Gastroesophageal sphincter (tissue), 4 donors: ENCODE measurements at regions not wholly inside any gene's neighbourhood (a gene's known extent, or its start where the extent isn't known, plus 50 kb on each side); places are given as distances from the start of the nearest gene placed in this dataset.
A peak's percentile ranks its signal among the peaks of the same experiment; 100 is the strongest.
"Not testable (repeated sequence)": the region's sequence is repeated elsewhere in the genome, so short reads cannot be mapped to it uniquely, and the experiment has no call there.

ENCODE experiments used
- ATAC-seq: fragments of 150-250 bp; one replicate; pipeline ENCODE4 v1.9.1; 2016; ENCODE audit warnings: mild to moderate bottlenecking, moderate library complexity
- H3K27ac ChIP-seq, 4 donors: fragments of 200-600 bp; sonication (generic) in 3 of 4; 1 replicate in 3 of 4; 2 replicates in 1 of 4; pipeline ENCODE4 v1.5.1; 2016 to 2019
- H3K27me3 ChIP-seq: fragments of 200-600 bp; sonication (generic); one replicate; pipeline ENCODE4 v1.5.1; 2019
- H3K36me3 ChIP-seq, 2 donors: fragments of 200-600 bp; sonication (generic); one replicate each; pipeline ENCODE4 v1.5.1; 2019; ENCODE audit warnings: control low read depth in 1 of 2
- H3K4me1 ChIP-seq, 3 donors: fragments of 200-600 bp; sonication (generic); 1 replicate in 2 of 3; 2 replicates in 1 of 3; pipeline ENCODE4 v1.5.1; 2016 to 2019; ENCODE audit warnings: control low read depth in 2 of 3
- H3K4me3 ChIP-seq, 2 donors: fragments of 200-600 bp; sonication (generic); one replicate each; pipeline ENCODE4 v1.5.1; 2019; ENCODE audit warnings: mild to moderate bottlenecking in 1 of 2, moderate library complexity in 1 of 2
- H3K9me3 ChIP-seq, 3 donors: fragments of 200-600 bp; sonication (generic); one replicate each; pipeline ENCODE4 v1.5.1; 2017 to 2019; ENCODE audit warnings: control low read depth in 2 of 3
- EP300 ChIP-seq: sonication (generic); formaldehyde crosslinking; IDR thresholded peaks from one replicate; pipeline ENCODE4 v1.6.1; 2017; ENCODE audit warnings: antibody characterized with exemption, mild to moderate bottlenecking
- POLR2A ChIP-seq, 2 donors: fragments of 450-650 bp; IDR thresholded peaks; one replicate each; pipeline ENCODE4 v1.6.1; 2017; ENCODE audit warnings: antibody characterized with exemption in 2 of 2, mild to moderate bottlenecking in 2 of 2, moderate library complexity in 1 of 2
- POLR2AphosphoS5 ChIP-seq: sonication (generic); formaldehyde crosslinking; IDR thresholded peaks from one replicate; pipeline ENCODE4 v1.6.1; 2017; ENCODE audit warnings: antibody characterized with exemption
- WGBS, 2 donors: methylation state at CpG; one replicate each; pipeline ENCODE4 v1.1.5; 2018; ENCODE audit warnings: low coverage in 1 of 2; 5-methylcytosine and 5-hydroxymethylcytosine counted together
- TF ChIP-seq, protein P1 (sequence below), 4 experiments: fragments of 200-600 bp in 2 of 4; fragments of 450-650 bp in 2 of 4; sonication (generic) in 1 of 4; IDR thresholded peaks; one replicate each; pipeline ENCODE4 v1.5.1; 2017 to 2019; ENCODE audit warnings: antibody characterized with exemption in 4 of 4, mild to moderate bottlenecking in 2 of 4, moderate library complexity in 2 of 4

DNA sequence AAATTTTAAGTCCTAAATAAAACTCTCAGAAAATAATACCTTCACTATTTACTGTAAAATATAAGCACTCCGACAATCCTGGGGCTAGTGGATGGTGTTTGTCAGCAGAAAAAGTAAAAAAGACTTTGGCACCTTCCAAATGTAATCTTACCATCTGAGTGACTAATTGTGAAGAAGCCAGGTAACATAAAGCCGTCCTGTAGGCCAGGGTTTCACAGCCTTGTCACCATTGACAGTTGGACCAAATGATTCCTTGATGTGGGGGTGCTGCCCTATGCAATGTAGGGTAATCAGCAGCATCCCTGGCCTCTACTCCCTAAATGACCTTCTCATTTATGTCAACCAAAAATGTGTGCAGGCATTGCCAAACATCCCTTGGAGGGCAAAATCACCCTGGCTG lies 87.2 kb downstream of the CAPZA3 start:
- Histone ChIP-seq H3K36me3 (no peaks in the 10 kb centered on the region), H3K27ac (no peak overlapping the region), H3K27me3 (no peaks in the 10 kb centered on the region), H3K4me1 (no peaks in the 10 kb centered on the region), H3K9me3 (peaks cover 0 to 14% (median 0%) of the 10 kb centered on the region in 3 donors), H3K4me3 (no peak overlapping the region)
- TF ChIP-seq POLR2AphosphoS5 (no peak), EP300 (no peak)
- ATAC-seq: no peak
- 76 to 88% methylated on average over 2 of the region's 2 CpGs for WGBS, 2 donors

DNA sequence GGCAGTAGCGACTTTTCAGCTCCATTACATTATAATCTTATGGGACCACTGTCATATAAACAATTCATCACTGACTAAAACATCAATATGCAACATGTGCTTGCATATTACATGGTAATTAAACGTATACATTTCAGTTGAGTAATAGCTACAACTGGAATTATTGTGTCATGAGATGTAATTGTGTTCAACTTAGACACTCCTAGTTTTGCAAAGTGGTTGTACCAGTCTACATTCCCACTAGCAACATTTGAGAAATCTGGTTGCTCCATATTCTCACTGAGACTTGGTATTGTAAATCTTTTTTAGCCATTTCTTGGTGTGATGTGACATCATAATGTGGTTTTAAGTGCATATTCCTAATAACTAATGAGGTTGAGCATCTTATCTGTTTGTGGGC lies 90.0 kb downstream of the CAPZA3 start:
- no peaks in the 10 kb centered on the region for H3K27me3 ChIP-seq
- no peaks in the 10 kb centered on the region for H3K4me1 ChIP-seq
- ATAC-seq: no peak
- TF ChIP-seq EP300 (no peak), POLR2AphosphoS5 (no peak), POLR2A (IDR thresholded peaks at IDR 0.05) (no peak)
- TF ChIP-seq, protein P1, sequence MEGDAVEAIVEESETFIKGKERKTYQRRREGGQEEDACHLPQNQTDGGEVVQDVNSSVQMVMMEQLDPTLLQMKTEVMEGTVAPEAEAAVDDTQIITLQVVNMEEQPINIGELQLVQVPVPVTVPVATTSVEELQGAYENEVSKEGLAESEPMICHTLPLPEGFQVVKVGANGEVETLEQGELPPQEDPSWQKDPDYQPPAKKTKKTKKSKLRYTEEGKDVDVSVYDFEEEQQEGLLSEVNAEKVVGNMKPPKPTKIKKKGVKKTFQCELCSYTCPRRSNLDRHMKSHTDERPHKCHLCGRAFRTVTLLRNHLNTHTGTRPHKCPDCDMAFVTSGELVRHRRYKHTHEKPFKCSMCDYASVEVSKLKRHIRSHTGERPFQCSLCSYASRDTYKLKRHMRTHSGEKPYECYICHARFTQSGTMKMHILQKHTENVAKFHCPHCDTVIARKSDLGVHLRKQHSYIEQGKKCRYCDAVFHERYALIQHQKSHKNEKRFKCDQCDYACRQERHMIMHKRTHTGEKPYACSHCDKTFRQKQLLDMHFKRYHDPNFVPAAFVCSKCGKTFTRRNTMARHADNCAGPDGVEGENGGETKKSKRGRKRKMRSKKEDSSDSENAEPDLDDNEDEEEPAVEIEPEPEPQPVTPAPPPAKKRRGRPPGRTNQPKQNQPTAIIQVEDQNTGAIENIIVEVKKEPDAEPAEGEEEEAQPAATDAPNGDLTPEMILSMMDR (IDR thresholded peaks at IDR 0.05): no peak
- WGBS, 2 donors: 79 to 97% methylated on average over 2 of the region's 2 CpGs
- no peak overlapping the region for H3K27ac ChIP-seq
- no peak overlapping the region for H3K4me3 ChIP-seq
- H3K36me3 ChIP-seq: no peaks in the 10 kb centered on the region
- H3K9me3 ChIP-seq: peaks cover 0 to 14% (median 0%) of the 10 kb centered on the region in 3 donors

DNA sequence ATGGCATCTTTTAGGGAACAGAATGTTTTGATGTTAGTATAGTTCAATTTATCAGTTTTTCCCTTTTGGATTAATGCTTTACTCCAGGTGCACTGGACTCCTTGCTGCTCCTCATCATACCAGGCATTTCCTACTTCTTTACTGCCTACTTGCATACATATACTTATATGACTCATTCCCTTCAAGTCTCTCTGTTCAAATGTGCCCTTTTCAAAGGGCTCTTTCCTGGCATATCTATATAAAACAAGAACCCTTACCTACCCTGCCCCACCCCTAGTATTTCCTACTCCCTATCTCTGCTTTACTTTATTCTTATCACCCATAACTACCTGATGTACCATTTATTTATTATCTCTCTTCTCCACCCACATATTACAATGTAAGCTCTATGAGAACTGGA lies 90.6 kb downstream of the CAPZA3 start:
- Histone ChIP-seq H3K36me3 (no peaks in the 10 kb centered on the region), H3K4me3 (no peak overlapping the region), H3K9me3 (peaks cover 0 to 14% (median 0%) of the 10 kb centered on the region in 3 donors), H3K4me1 (no peaks in the 10 kb centered on the region), H3K27me3 (no peaks in the 10 kb centered on the region), H3K27ac (no peak overlapping the region)
- TF ChIP-seq, protein P1 (IDR thresholded peaks at IDR 0.05): no peak
- TF ChIP-seq EP300 (no peak), POLR2A (IDR thresholded peaks at IDR 0.05) (no peak), POLR2AphosphoS5 (no peak)
- no peak for ATAC-seq

DNA sequence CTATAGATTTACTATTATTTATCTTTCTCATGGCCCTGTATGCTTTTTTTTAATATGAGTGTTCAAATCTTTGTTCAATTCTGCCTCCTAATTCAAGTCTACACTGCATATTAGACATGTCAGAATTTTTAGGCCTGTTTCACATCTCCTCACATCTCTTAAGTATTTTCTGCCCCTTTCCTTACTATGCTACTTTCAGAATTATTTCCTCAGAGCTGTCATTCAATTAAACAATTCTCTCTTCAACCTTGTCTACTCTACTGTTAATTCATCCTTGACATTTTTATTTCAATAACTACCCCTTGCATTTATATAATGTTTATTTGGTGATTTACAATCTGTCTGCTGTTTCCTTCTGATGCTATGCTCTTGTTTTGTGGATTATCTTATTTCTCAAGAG lies 91.1 kb downstream of the CAPZA3 start:
- Histone ChIP-seq H3K4me1 (no peaks in the 10 kb centered on the region), H3K27ac (no peak overlapping the region), H3K27me3 (no peaks in the 10 kb centered on the region), H3K9me3 (peaks cover 0 to 14% (median 0%) of the 10 kb centered on the region in 3 donors), H3K36me3 (no peaks in the 10 kb centered on the region), H3K4me3 (no peak overlapping the region)
- TF ChIP-seq, protein P1 (IDR thresholded peaks at IDR 0.05): no peak
- TF ChIP-seq POLR2A (IDR thresholded peaks at IDR 0.05): no peak
- no peak for TF ChIP-seq POLR2AphosphoS5
- no peak for TF ChIP-seq EP300
- no peak for ATAC-seq

DNA sequence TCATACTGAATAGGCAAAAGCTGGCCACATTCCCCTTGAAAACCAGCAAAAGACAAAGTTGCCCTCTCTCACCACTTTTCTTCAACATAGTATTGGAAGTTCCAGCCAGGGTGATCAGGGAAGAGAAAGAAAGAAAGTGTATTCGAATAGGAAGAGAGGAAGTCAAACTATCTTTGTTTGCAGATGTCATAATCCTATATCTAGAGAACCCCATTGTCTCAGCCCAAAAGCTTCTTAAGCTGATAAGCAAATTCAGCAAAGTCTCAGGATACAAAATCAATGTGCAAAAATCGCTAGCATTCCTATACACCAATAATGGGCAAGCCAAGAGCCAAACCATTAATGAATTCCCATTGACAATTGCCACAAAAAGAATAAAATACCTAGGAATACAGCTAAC lies 95.0 kb downstream of the CAPZA3 start:
- ATAC-seq, H3K27ac ChIP-seq, H3K4me3 ChIP-seq, H3K27me3 ChIP-seq, H3K36me3 ChIP-seq: not testable (repeated sequence)
- Histone ChIP-seq H3K4me1 (peaks cover 0 to 21% (median 4%) of the 10 kb centered on the region in 3 donors), H3K9me3 (peaks cover 0 to 14% (median 0%) of the 10 kb centered on the region in 3 donors)
- 89 to 100% methylated on average over 2 of the region's 2 CpGs for WGBS, 2 donors

DNA sequence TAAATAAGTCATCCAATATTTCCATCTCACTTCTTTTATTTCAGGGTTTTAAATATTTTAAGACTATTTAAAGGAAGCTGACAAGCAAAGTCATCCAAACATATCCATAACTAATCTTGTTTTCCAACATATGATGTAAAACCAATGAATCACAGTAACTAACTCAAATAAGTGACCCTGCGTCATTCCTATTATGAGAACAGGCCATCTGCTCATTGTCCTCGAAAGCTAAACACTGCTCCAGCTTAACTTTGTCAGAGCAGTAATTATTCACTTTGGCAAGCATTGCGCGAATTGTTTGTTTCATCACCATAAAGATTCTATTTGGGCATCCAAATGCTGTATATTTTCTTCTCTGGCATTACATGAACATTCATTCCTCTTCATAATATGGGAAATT lies 99.1 kb downstream of the CAPZA3 start:
- H3K27ac ChIP-seq: peak overlapping the region in 3 of 4 donors; percentile 25 to 59 (median 57)
- WGBS, 2 donors: 13 to 20% methylated on average over 4 of the region's 4 CpGs
- H3K4me1 ChIP-seq: peaks cover 0 to 22% (median 4%) of the 10 kb centered on the region in 3 donors

More for the DNA sequence above, 99.1 kb downstream of the CAPZA3 start:
- no peak overlapping the region for H3K4me3 ChIP-seq
- peak; percentile 76 for ATAC-seq
- H3K36me3 ChIP-seq: no peaks in the 10 kb centered on the region
- no peaks in the 10 kb centered on the region for H3K27me3 ChIP-seq
- TF ChIP-seq, protein P1 (IDR thresholded peaks at IDR 0.05): no peak
- no peak for TF ChIP-seq POLR2A (IDR thresholded peaks at IDR 0.05)
- peak; percentile 94 for TF ChIP-seq POLR2AphosphoS5
- peak; percentile 41 for TF ChIP-seq EP300
- H3K9me3 ChIP-seq: no peaks in the 10 kb centered on the region
